WTC11 (cell line): ENCODE measurements at regions not wholly inside any gene's neighbourhood (a gene's known extent, or its start where the extent isn't known, plus 50 kb on each side); places are given as distances from the start of the nearest gene placed in this dataset.

Experiments
- ATAC-seq: fragments of 200-7000 bp; cut with Tn5 transposase; 2 replicates; pipeline ENCODE4 v1.10.0; 2021; ENCODE audit warnings: mild to moderate bottlenecking, moderate library complexity
- CTCF ChIA-PET: fragments of 300-600 bp; sonication (Branson Sonifier 250); formaldehyde crosslinking; loops from one replicate; lab custom pipeline; 2021; ENCODE audit warnings: antibody characterized with exemption; lab: Charles Lee
- POLR2A ChIA-PET: fragments of 350-600 bp; sonication (Branson Sonifier 250); formaldehyde crosslinking; loops from one replicate; lab custom pipeline; 2021; ENCODE audit warnings: antibody characterized with exemption; lab: Charles Lee
- DNase-seq: peaks from one replicate; pipeline ENCODE4 v3.0.0; 2021; ENCODE audit warnings: low spot score
- H3K27ac Mint-ChIP-seq: 2 replicates; pipeline ENCODE4 v1.8.0; 2021; ENCODE audit warnings: mixed read lengths
- H3K27me3 Mint-ChIP-seq: 2 replicates; pipeline ENCODE4 v1.8.0; 2021; ENCODE audit warnings: low read depth, mild to moderate bottlenecking, moderate library complexity, mixed read lengths
- H3K36me3 Mint-ChIP-seq: 2 replicates; pipeline ENCODE4 v1.8.0; 2021; ENCODE audit warnings: mixed read lengths
- H3K4me1 Mint-ChIP-seq: 2 replicates; pipeline ENCODE4 v1.8.0; 2022; ENCODE audit warnings: mixed read lengths
- H3K4me3 Mint-ChIP-seq: 2 replicates; pipeline ENCODE4 v1.8.0; 2021; ENCODE audit warnings: mild to moderate bottlenecking, moderate library complexity, mixed read lengths
- H3K9me3 Mint-ChIP-seq: 2 replicates; pipeline ENCODE4 v1.8.0; 2021; ENCODE audit warnings: mixed read lengths
- ESRRA ChIP-seq: sonication (generic); formaldehyde crosslinking; IDR thresholded peaks from 2 replicates; pipeline ENCODE4 v1.8.1; 2022; ENCODE audit warnings: mild to moderate bottlenecking, missing genetic modification reagents, borderline replicate concordance
- FOXK1 ChIP-seq: sonication (generic); formaldehyde crosslinking; IDR thresholded peaks from 2 replicates; pipeline ENCODE4 v1.8.0; 2022; ENCODE audit warnings: mild to moderate bottlenecking, moderate library complexity, missing genetic modification reagents
- HMGXB4 ChIP-seq: sonication (generic); formaldehyde crosslinking; IDR thresholded peaks from 2 replicates; pipeline ENCODE4 v1.8.1; 2023; ENCODE audit warnings: mild to moderate bottlenecking, moderate library complexity, missing genetic modification reagents
- NFYB ChIP-seq: sonication (generic); formaldehyde crosslinking; conservative IDR thresholded peaks from 2 replicates; pipeline ENCODE4 v1.8.0; 2022; ENCODE audit warnings: low read depth, missing genetic modification reagents
- NR2C2 ChIP-seq: sonication (generic); formaldehyde crosslinking; IDR thresholded peaks from 2 replicates; pipeline ENCODE4 v1.8.0; 2022; ENCODE audit warnings: mild to moderate bottlenecking, missing genetic modification reagents
- OVOL2 ChIP-seq: fragments of 250-450 bp; sonication (Bioruptor Pico); IDR thresholded peaks from 2 replicates; pipeline ENCODE4 v1.9.0; 2021; ENCODE audit warnings: mild to moderate bottlenecking, borderline replicate concordance
- PRDM15 ChIP-seq: sonication (generic); formaldehyde crosslinking; IDR thresholded peaks from 2 replicates; pipeline ENCODE4 v1.8.0; 2022; ENCODE audit warnings: missing genetic modification reagents
- SMAD3 ChIP-seq: sonication (generic); formaldehyde crosslinking; IDR thresholded peaks from 2 replicates; pipeline ENCODE4 v1.8.0; 2022; ENCODE audit warnings: missing genetic modification reagents, mild to moderate bottlenecking, borderline replicate concordance
- SMAD4 ChIP-seq: sonication (generic); formaldehyde crosslinking; IDR thresholded peaks from 2 replicates; pipeline ENCODE4 v1.8.0; 2022; ENCODE audit warnings: mild to moderate bottlenecking, missing genetic modification reagents
- SOX15 ChIP-seq: fragments of 250-450 bp; sonication (Bioruptor Pico); IDR thresholded peaks from 2 replicates; pipeline ENCODE4 v1.9.0; 2021; ENCODE audit warnings: mild to moderate bottlenecking
- ZNF416 ChIP-seq: fragments of 250-450 bp; sonication (Bioruptor Pico); IDR thresholded peaks from 2 replicates; pipeline ENCODE4 v1.9.0; 2021; ENCODE audit warnings: mild to moderate bottlenecking, inconsistent platforms
- TF ChIP-seq, protein P1 (sequence below): sonication (generic); formaldehyde crosslinking; IDR thresholded peaks from 2 replicates; pipeline ENCODE4 v1.8.0; 2022; ENCODE audit warnings: mild to moderate bottlenecking, missing genetic modification reagents
- TF ChIP-seq, protein P2 (sequence below): sonication (generic); formaldehyde crosslinking; IDR thresholded peaks from 2 replicates; pipeline ENCODE4 v1.8.0; 2023; ENCODE audit warnings: missing genetic modification reagents
- TF ChIP-seq, protein P3 (sequence below): fragments of 250-450 bp; sonication (Bioruptor Pico); IDR thresholded peaks from 2 replicates; pipeline ENCODE4 v1.9.0; 2021; ENCODE audit warnings: mild to moderate bottlenecking

DNA sequence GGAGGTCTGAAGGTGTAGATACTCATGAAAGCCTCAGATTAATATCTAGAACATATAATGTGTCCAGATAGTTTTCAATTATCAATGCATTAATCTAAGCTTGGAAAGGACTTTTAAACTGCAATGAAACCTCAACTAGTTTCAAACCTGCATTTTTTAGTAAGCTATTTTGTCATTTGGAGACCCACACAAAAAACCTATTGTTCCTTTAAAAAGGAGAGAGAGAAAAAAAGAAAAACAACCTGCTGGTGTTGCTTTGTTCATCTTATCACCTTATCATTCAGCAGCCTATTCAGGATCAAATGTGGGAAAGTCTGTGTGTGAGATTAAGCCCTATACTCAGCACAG is 215.7 kb upstream of the PLEKHG7 start (continued):
- TF ChIP-seq, protein P1, sequence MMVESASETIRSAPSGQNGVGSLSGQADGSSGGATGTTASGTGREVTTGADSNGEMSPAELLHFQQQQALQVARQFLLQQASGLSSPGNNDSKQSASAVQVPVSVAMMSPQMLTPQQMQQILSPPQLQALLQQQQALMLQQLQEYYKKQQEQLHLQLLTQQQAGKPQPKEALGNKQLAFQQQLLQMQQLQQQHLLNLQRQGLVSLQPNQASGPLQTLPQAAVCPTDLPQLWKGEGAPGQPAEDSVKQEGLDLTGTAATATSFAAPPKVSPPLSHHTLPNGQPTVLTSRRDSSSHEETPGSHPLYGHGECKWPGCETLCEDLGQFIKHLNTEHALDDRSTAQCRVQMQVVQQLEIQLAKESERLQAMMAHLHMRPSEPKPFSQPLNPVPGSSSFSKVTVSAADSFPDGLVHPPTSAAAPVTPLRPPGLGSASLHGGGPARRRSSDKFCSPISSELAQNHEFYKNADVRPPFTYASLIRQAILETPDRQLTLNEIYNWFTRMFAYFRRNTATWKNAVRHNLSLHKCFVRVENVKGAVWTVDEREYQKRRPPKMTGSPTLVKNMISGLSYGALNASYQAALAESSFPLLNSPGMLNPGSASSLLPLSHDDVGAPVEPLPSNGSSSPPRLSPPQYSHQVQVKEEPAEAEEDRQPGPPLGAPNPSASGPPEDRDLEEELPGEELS = no peak
- TF ChIP-seq NR2C2 (CRISPR knock-in tag) (no peak), FOXK1 (CRISPR knock-in tag) (no peak), ESRRA (CRISPR knock-in tag) (no peak), OVOL2 (CRISPR knock-in tag) (no peak), SMAD3 (CRISPR knock-in tag) (no peak), PRDM15 (no peak)
- TF ChIP-seq, protein P2, sequence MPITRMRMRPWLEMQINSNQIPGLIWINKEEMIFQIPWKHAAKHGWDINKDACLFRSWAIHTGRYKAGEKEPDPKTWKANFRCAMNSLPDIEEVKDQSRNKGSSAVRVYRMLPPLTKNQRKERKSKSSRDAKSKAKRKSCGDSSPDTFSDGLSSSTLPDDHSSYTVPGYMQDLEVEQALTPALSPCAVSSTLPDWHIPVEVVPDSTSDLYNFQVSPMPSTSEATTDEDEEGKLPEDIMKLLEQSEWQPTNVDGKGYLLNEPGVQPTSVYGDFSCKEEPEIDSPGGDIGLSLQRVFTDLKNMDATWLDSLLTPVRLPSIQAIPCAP (CRISPR knock-in tag) = no peak
- TF ChIP-seq, protein P3, sequence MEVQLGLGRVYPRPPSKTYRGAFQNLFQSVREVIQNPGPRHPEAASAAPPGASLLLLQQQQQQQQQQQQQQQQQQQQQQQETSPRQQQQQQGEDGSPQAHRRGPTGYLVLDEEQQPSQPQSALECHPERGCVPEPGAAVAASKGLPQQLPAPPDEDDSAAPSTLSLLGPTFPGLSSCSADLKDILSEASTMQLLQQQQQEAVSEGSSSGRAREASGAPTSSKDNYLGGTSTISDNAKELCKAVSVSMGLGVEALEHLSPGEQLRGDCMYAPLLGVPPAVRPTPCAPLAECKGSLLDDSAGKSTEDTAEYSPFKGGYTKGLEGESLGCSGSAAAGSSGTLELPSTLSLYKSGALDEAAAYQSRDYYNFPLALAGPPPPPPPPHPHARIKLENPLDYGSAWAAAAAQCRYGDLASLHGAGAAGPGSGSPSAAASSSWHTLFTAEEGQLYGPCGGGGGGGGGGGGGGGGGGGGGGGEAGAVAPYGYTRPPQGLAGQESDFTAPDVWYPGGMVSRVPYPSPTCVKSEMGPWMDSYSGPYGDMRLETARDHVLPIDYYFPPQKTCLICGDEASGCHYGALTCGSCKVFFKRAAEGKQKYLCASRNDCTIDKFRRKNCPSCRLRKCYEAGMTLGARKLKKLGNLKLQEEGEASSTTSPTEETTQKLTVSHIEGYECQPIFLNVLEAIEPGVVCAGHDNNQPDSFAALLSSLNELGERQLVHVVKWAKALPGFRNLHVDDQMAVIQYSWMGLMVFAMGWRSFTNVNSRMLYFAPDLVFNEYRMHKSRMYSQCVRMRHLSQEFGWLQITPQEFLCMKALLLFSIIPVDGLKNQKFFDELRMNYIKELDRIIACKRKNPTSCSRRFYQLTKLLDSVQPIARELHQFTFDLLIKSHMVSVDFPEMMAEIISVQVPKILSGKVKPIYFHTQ (CRISPR knock-in tag) = no peak

- H3K36me3 Mint-ChIP-seq = 0 out of 2 replicates have a peak, but pooled peaks cover under 1% of the 10 kb centered on the region
- H3K9me3 Mint-ChIP-seq = peaks cover 2% of the 10 kb centered on the region
- H3K27ac Mint-ChIP-seq = no peak overlapping the region
- no peak overlapping the region for H3K4me3 Mint-ChIP-seq
- DNase-seq (no peak), ATAC-seq (no peak)
- TF ChIP-seq HMGXB4 (CRISPR knock-in tag) (no peak), OVOL2 (CRISPR knock-in tag) (no peak), NFYB (CRISPR knock-in tag) (no peak), ZNF416 (CRISPR knock-in tag) (no peak), SOX15 (CRISPR knock-in tag) (no peak), SMAD3 (CRISPR knock-in tag) (no peak), SMAD4 (CRISPR knock-in tag) (no peak)
- TF ChIP-seq, protein P1 = no peak
- TF ChIP-seq, protein P3 (CRISPR knock-in tag) = no peak
- peaks cover 11% of the 10 kb centered on the region for H3K4me1 Mint-ChIP-seq
- ChIA-PET CTCF (interaction anchor here (0.6 kb wide), 1 partner anchor 85 kb away, joined by 3 read pairs; no protein-coding TSS in a partner anchor), POLR2A (interaction anchor here (1.0 kb wide), 1 partner anchor 341 kb away, joined by 3 read pairs; the partner anchor contains the start of gene BTG1)
- no peaks in the 10 kb centered on the region for H3K27me3 Mint-ChIP-seq
Observed at GRCh38 chr12:92486443-92487137, 216.2 kb upstream of the PLEKHG7 start.
